Astrocyte of the cerebellum (primary cell): ENCODE measurements at regions not wholly inside any gene's neighbourhood (a gene's known extent, or its start where the extent isn't known, plus 50 kb on each side); places are given as distances from the start of the nearest gene placed in this dataset.

Source experiments
- DNase-seq: peaks from one replicate; pipeline ENCODE4 v3.0.0-alpha.2; 2011; ENCODE audit warnings: low read depth
- H3K4me3 ChIP-seq: 2 replicates; pipeline ENCODE4 v1.5.1; 2011; ENCODE audit warnings: mild to moderate bottlenecking, low read depth, low read length, moderate library complexity
- in situ Hi-C: cut with HindIII; loops from 2 replicates; pipeline ENCODE4 v1.10.0; 2017; ENCODE audit warnings: low sequenced_read_pairs
- TF ChIP-seq, protein P1 (sequence below): IDR thresholded peaks from 2 replicates; pipeline ENCODE4 v1.5.1; 2012; ENCODE audit warnings: low read length, low read depth, moderate library complexity, mild to moderate bottlenecking; ENCODE audit errors: missing control alignments

DNA sequence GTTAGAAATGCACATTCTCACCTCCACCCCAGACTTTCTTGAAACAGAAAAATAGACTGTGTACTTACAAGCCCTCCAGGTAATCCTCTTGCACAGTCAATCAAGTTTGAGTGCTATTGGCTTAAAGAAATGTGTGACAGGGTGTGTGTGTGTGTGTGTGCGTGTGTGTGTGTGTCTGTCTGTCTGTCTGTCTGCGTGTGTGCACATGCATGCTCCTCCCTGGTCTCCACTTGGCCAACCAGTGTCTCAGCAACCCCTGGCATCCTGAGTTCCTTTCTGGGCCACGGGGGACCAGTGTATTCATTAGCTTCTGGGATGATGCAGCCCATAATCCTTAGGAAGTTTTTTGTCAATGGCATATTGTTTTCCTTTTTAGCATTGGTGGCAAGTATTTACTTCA lies 128.8 kb upstream of the IL12A start:
- DNase-seq, result no peak
- in situ Hi-C loops, result no loop called here
- TF ChIP-seq, protein P1, sequence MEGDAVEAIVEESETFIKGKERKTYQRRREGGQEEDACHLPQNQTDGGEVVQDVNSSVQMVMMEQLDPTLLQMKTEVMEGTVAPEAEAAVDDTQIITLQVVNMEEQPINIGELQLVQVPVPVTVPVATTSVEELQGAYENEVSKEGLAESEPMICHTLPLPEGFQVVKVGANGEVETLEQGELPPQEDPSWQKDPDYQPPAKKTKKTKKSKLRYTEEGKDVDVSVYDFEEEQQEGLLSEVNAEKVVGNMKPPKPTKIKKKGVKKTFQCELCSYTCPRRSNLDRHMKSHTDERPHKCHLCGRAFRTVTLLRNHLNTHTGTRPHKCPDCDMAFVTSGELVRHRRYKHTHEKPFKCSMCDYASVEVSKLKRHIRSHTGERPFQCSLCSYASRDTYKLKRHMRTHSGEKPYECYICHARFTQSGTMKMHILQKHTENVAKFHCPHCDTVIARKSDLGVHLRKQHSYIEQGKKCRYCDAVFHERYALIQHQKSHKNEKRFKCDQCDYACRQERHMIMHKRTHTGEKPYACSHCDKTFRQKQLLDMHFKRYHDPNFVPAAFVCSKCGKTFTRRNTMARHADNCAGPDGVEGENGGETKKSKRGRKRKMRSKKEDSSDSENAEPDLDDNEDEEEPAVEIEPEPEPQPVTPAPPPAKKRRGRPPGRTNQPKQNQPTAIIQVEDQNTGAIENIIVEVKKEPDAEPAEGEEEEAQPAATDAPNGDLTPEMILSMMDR, result no peak

DNA sequence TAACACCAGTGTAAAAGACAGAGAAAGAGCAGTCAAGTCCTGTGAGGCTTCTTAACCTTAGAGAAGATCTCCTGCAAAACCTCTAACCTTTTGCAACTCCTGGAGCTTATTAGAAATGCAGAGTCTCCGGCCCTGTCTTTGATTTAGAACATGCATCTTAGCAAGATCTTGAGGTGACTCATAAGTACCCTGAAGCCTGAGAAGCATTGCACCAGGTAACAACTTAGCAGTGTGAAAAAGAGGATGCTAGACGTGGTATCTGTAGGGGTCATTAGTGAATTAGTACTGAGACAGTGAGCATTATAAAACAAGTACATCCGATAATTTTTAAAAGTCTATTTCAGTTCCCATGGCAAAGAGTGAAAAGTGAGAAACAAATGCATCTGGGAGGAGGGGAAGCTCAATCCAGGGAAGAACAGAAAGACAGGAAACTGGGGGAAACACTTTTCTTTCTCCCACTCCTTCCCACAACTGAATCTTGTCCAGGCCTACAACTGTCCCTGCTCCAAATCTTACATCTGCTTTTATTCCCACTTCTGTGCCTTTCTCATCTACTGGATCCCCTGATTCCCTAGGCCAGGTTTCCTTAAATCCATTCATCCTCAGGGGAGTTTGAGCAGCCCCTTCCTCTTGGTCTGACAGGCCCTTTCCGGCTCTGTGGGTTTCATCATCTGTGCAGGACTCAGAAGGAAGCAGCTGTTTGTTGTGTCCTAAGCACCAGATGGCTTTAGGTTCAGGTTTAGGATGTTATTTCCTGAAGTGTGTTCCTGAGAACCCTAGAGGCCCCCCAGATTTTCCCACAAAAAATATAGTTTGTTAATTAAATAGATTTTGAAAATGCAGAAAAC lies 128.1 kb upstream of the IL12A start:
- in situ Hi-C loops, result no loop called here
- TF ChIP-seq, protein P1, result no peak

More for the DNA sequence above, 128.8 kb upstream of the IL12A start:
- H3K4me3 ChIP-seq, result no peak overlapping the region

DNA sequence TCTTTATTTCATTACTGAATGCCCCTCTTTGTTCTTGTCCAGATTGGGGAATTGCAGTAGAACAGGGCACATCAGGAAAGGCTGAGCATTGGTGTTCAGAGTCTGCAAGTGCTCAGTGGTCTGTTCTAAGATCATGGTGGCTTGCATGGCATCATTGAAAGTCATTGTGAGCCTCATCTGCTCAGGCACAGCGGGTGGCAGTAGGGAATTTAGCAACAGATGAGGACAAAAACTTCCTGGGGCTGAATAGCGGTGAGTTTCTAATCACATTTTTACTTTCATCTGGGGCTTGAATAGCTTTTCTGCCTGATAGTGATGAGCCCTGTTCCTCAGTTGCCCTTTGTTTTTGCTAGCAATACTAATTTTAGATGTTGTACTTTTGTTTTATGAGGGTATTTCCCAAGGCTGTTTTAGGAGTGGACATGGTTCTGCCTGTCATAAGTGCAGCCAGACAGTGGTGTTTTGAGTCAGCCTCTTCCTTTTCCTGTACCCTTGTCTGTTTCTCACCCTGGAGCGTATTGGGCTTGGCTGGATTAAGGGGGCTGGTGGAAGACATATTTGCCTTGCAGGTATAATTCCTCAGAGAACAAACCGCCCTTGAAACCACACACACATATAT lies 127.2 kb upstream of the IL12A start:
- TF ChIP-seq, protein P1, result no peak
- no peak overlapping the region for H3K4me3 ChIP-seq
- in situ Hi-C loops, result no loop called here
- no peak for DNase-seq

More for the DNA sequence above, 128.1 kb upstream of the IL12A start:
- no peak for DNase-seq
- no peak overlapping the region for H3K4me3 ChIP-seq

DNA sequence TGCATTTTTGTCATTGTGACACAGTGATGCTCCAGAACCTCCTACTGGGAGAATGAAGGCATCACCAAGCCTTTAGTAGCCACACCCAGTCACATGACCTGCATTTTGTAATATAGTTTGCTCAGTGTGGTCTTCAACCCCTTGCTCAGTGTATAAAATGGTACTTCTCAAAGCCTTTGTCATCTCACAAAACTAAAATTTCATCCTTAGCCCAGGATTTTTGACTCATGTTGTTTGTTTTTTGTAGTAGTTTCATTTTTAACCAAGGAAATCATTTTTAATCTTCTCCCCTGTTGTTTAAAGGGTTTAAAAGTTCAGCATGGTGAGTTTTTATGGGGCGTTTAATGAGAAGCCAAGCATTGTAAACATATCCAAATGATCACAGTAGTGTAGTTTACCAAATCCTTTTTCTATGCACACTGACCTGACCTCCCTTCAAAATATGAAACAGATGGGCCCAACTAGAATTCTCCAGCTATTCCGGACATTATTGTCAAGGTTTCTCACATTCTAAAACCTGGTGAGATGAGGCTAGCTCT lies 123.5 kb upstream of the IL12A start:
- DNase-seq, result peak; percentile 49
- in situ Hi-C loops, result no loop called here
- no peak overlapping the region for H3K4me3 ChIP-seq
- TF ChIP-seq, protein P1, result no peak

DNA sequence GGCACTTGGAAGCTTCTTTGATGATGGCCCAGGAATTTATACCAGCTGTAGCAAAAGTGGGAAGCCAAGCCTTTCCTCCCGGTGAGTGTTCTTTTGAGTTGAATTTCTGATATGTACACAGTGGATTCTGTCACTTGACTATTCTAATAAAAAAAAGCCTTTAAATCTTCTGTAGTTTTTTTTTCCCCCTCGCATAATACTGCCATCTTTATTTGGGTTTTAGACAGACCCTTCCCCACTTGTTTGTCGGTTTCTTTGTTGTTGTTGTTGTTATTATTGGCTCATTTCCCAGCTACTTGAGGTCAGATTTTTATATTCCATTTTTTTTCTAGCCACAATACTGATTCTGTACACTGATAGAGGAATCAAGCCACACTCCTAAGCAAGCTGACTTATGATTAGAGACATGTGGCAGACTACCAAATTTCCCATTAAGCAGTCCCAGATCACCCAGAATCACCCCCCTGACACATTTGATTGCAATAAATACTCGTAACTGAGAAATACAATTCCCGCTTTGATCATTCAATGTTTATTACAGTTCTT lies 122.4 kb upstream of the IL12A start:
- no peak overlapping the region for H3K4me3 ChIP-seq
- DNase-seq, result no peak
- in situ Hi-C loops, result no loop called here
- TF ChIP-seq, protein P1, result no peak

DNA sequence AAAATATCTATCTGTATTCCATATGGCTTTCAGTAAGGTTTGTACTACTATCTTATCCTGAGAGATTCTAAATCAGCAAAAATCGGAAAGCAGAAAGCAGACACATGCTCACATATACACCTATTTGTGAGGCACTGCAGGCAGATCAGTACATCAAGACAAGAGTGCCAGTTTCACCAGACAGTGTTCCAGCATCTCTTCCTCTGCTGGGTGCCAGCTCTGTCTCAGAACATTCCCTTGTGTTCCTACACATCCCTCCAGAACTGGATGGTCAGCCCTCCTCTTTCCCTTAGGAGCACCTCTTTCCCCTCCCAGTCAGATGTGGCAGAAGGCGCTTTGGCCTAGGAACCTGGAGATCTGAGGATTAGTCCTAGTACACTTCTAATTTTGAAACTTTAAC lies 121.3 kb upstream of the IL12A start:
- H3K4me3 ChIP-seq, result no peak overlapping the region
- in situ Hi-C loops, result no loop called here
- TF ChIP-seq, protein P1, result no peak
- no peak for DNase-seq
